Activated CD4-positive, alpha-beta T cell treated with anti-CD3 and anti-CD28 coated beads for 24 hours (primary cell): ENCODE measurements at regions not wholly inside any gene's neighbourhood (a gene's known extent, or its start where the extent isn't known, plus 50 kb on each side); places are given as distances from the start of the nearest gene placed in this dataset.

ENCODE experiments used
- DNase-seq, 2 donors: peaks; one replicate each; pipeline ENCODE4 v3.0.0-alpha.2; 2020; ENCODE audit warnings: low read depth in 2 of 2

GRCh38 chr10:108439397-108439796, 1274.9 kb upstream of the SORCS1 start:
- DNase-seq, result no peak

- DNase-seq, result no peak
Measured at GRCh38 chr10:108436096-108436495, 1271.6 kb upstream of the SORCS1 start.

- DNase-seq, result no peak
Measured at GRCh38 chr10:108434559-108435252, 1270.2 kb upstream of the SORCS1 start.

DNA sequence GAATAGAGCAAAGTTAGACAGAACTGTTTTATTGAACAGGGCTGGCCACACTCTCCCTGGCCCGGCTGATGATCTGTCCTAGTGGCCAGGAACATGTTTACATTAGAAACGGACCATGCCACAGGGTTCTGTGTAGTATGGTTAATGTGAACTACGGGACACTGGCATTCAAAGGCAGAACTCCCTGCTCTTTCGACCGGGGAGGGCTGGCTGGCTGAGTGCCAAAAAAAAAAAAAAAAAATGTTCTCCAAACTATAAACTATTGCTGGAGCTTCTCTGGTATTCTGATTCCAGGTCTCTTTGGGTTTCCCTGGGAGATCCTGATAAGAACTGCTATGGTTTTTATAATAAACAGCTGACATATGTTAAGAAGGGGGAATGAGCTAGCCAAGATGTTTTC, 1262.6 kb upstream of the SORCS1 start:
- DNase-seq, result no peak

DNA sequence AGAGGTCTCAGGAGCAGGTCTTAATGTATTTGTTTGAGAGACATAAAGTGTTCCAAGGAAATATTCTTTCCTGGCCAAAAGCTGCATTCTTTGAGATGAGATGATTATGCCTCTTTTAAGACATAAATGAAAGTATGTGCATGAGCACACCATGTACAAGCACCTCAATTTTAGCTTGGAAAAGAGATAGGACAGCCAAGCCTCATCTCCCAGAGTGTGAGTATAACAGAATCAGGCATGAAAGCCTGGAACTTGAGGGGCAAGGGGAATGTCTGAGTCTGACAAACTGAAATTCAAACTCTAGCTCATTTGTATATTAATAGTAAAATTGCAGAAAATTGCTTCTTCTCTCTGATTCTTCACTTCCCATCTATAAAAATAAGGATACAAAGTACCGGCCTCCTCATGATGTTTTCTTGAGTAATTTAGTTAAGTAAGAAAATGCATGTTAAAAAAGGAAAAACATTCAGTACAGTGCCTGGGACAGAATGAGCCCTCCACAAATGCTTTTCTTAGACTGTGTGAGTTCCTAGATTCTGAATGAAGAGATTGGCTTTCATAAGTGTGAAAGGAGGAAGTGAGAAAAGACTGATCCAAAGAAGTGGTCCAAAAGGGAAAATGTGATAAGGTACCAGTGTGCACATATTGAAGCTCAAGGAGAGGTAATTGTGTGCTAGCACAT, 1260.9 kb upstream of the SORCS1 start:
- DNase-seq, result no peak

DNA sequence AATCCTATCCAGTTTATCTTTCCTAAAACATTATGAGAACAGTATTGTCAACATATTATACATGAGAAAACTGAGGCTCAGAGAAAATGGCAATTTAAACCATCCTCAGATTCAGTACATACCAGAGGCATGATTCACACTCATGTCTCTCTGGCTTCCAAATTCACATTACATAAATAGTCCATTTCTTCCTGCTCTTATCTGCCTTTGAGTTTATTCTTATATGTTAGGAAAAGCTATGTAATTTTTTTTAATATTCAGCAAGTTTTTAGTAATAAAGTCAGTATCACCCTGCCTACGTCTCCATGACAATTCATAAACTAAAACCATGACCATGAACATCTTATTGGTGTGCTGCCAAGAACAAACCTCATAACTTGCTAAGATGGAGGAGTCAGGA, 1260.2 kb upstream of the SORCS1 start:
- no peak for DNase-seq

DNA sequence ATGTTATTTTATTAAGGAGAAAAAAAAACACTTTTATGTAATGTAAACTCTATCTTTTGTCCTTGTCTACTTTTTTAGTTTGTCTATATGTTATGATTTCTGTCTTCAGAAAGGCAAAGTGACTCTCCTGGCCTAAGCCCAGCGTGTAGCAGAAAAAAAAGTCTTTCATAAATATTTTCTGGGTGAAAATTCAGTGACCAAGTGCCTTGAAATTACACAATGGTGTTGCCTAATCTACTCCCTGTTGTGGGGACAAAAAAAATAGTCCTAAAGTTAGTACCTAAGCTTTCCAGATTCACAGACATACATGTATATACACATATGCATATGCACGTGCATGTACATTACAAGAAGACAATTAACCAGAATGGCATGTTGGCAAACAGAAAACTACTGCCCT, 1257.8 kb upstream of the SORCS1 start:
- no peak for DNase-seq

DNA sequence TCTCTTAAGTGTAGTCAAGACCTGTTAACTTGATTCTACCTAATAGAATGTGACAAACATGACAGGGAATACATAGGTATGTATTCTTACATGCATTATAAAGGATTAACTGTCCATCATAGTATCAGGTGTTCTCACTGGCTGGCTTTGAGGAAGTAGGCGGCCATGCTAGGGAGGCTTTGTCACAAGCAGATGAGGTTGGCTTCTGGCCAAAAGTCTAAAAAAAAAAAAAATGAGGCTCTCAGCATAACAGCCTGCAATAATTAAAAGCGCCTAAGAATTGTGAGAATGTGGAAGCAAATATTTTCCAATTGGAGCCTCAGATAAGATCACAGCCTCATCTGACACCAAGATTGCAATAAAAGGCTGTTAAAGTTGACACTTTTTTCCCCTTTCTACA, 1256.8 kb upstream of the SORCS1 start:
- DNase-seq, result no peak

DNA sequence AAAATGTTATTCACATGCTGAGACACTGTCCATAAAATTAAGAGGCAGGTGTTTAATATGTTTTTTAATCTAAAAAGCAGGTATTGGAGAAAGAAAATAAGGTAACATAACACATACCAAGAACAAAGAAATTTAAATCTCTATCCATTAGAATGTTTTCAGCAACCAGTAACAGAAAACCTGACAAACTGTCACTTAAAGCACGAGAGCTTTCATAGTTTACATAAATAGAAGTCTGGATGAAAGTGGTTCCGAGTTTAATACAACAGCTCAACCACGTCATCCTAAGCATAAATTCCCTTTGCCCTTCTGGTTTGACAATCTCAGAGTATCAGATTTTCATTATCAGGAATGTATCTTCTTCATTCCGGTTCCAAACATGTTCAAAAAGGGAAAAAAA, 1249.4 kb upstream of the SORCS1 start:
- no peak for DNase-seq

DNA sequence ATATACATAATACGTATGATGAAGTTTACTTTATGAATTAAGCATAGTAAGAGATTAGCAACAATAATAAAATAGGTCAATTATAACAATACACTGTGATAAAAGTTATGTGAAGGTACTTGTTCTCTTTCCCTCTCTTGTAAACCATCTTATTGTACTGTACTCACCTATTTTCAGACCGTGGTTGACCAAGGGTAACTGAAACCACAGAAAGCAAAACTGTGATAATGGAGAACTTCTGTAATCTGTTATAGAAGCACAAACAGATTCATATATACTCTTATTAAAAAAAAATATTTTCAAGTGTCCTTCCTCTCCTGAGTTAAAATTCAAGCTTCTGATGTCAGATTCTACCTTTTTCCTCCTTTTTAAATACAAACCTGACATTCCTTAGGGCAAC, 1247.8 kb upstream of the SORCS1 start:
- DNase-seq, result no peak

- DNase-seq, result no peak
Measured at GRCh38 chr10:108411894-108412293, 1247.4 kb upstream of the SORCS1 start.

GRCh38 chr10:108411206-108411605, 1246.7 kb upstream of the SORCS1 start:
- no peak for DNase-seq

GRCh38 chr10:108410236-108410635, 1245.7 kb upstream of the SORCS1 start:
- no peak for DNase-seq

- DNase-seq, result no peak
Measured at GRCh38 chr10:108409306-108409705, 1244.8 kb upstream of the SORCS1 start.

DNA sequence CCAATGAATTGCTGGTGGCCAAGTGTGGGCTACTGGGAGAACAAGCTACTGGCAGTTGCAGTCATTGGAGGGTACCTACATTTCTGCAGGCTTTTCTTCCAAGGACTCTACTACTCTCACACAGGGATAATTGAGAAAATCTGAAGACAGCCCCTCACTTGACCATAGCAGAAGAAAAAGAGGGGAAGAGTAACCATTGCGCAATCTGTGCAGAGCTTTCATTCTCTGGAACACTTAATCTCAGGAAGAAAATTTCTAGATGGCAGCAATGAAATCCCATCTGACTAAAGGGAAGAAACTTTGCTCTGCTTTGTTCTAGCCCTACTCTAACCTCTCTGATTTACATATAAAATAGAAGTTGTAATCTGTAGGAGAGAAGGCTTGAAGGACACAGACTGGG, 1239.6 kb upstream of the SORCS1 start:
- no peak for DNase-seq

DNA sequence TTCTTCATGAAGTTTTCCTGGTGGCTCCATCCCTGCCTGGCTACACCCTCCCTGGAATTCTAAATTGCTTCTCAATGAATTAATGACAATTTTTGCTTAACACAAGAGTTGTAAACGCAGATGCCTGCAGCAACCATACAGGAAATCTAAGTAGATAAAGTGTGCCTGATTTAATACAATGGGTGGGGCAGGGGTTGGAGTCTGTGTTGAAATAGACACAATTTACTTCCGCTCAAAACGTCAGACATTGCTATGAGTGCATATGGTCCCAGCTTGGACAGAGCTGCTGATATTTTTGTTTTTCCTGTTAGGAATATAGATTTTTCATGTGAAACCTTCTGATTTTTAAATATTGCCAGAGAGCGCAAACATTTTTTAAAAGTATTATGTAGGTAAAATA, 1235.0 kb upstream of the SORCS1 start:
- DNase-seq, result no peak

GRCh38 chr10:108393089-108393488, 1228.6 kb upstream of the SORCS1 start:
- no peak for DNase-seq

- no peak for DNase-seq
Measured at GRCh38 chr10:108392286-108392685, 1227.8 kb upstream of the SORCS1 start.

DNA sequence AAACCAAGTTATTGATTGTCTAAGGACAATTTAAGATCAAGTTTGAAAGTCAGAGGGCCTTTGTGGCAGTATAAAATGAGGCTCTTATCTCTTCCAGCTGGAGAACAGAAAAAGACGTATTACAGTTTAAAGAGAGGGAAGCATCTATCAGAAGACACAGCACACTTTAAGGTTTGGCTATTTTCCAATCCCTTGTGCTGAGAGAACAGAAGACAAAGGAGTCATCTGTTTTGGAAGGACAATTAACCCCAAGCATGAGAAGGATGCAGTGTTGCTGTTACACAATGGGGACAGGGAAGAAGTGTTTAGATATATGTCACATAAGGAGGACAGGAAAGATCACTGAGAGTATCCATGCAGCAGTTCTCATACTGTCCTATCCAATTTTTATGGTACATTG, 1224.2 kb upstream of the SORCS1 start:
- no peak for DNase-seq

DNA sequence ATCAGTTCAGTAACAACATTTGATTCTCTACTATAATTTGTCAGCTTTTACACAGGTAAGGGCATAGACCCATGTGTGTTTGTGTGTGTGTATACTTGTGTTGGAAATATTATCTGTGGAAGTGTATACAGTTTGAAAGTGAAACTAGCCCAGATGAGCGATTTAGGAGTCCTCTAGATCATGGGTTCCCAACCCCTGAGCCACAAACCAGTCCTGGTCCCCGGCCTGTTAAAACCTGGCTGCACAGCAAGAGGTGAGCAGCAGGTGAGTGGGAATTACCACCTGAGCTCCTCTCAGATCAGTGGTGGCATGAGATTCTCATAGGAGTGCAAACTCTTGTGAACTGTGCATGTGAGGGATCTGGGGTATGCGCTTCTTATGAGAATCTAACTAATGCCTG, 1221.5 kb upstream of the SORCS1 start:
- no peak for DNase-seq

DNA sequence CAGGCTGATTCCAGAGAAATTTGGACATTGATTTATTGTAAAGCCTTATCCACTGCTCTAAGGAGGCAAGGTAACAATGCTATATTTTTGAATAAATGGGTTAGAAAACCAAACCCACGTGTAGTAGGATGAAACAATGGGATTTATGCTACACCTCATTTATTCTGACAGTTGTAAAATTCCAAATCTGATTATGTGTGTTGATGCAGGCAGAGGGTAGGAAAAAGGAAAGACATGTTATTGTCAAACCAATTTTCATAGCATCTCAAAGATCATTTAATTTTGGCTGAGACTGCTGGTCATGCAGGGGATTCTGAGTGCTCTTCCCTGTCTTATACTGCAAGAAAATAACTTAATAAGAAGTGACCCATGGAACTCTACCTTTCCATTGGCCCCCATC, 1219.9 kb upstream of the SORCS1 start:
- DNase-seq, result no peak

GRCh38 chr10:108378779-108379178, 1214.3 kb upstream of the SORCS1 start:
- DNase-seq, result no peak

- DNase-seq, result no peak
Measured at GRCh38 chr10:108375691-108376090, 1211.2 kb upstream of the SORCS1 start.

DNA sequence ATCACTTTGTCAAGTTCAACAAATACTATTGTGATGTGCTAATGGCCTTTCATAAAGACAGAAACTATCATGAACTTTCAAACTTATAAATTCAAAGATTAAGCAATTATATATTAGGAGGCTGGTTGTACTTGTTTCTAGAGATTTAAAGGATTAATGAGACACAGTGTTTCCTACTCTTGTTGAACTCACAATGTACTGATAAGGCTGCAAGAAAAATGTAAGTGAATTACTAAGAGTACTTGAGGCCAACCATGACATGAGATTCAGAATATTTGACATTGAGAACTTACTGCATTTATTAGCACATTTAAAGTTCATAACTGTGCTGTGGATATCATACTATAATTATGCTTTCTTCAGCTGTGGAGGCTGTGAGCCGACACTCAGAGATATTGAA, 1210.5 kb upstream of the SORCS1 start:
- no peak for DNase-seq
